HG03139 (cell line): ENCODE measurements at regions not wholly inside any gene's neighbourhood (a gene's known extent, or its start where the extent isn't known, plus 50 kb on each side); places are given as distances from the start of the nearest gene placed in this dataset.
"Not testable (repeated sequence)": the region's sequence is repeated elsewhere in the genome, so short reads cannot be mapped to it uniquely, and the experiment has no call there.

Experiments used
- ATAC-seq: cut with Tn5 transposase; IDR thresholded peaks from one replicate; pipeline ENCODE4 v1.9.1; 2021; ENCODE audit not compliant: unreplicated experiment

GRCh38 chr9:66601472-66601871 lies 299.1 kb upstream of the ZNF658 start:
- not testable (repeated sequence) for ATAC-seq

GRCh38 chr9:66631521-66632046 lies 268.9 kb upstream of the ZNF658 start:
- not testable (repeated sequence) for ATAC-seq

GRCh38 chr9:66647675-66648074 lies 252.8 kb upstream of the ZNF658 start:
- not testable (repeated sequence) for ATAC-seq

GRCh38 chr9:66690242-66690641 lies 210.3 kb upstream of the ZNF658 start:
- not testable (repeated sequence) for ATAC-seq

- ATAC-seq, result peak; percentile 73
These were observed 204.8 kb upstream of the ZNF658 start for GRCh38 chr9:66695561-66696240.

GRCh38 chr9:66697343-66698065 lies 203.0 kb upstream of the ZNF658 start:
- not testable (repeated sequence) for ATAC-seq

- not testable (repeated sequence) for ATAC-seq
These were observed 202.5 kb upstream of the ZNF658 start for GRCh38 chr9:66698066-66698455.

GRCh38 chr9:66701411-66702377 lies 198.8 kb upstream of the ZNF658 start:
- ATAC-seq, result not testable (repeated sequence)

GRCh38 chr9:66711553-66711952 lies 189.0 kb upstream of the ZNF658 start:
- not testable (repeated sequence) for ATAC-seq

- peak; percentile 68 for ATAC-seq
These were observed 187.7 kb upstream of the ZNF658 start for GRCh38 chr9:66712870-66713269.

GRCh38 chr9:66713552-66713951 lies 187.0 kb upstream of the ZNF658 start:
- not testable (repeated sequence) for ATAC-seq

- not testable (repeated sequence) for ATAC-seq
These were observed 179.7 kb upstream of the ZNF658 start for GRCh38 chr9:66720845-66721244.

- not testable (repeated sequence) for ATAC-seq
These were observed 173.0 kb upstream of the ZNF658 start for GRCh38 chr9:66727540-66727939.

GRCh38 chr9:66736686-66737085 lies 163.8 kb upstream of the ZNF658 start:
- not testable (repeated sequence) for ATAC-seq

GRCh38 chr9:66738418-66738817 lies 162.1 kb upstream of the ZNF658 start:
- ATAC-seq, result not testable (repeated sequence)

- ATAC-seq, result not testable (repeated sequence)
These were observed 160.4 kb upstream of the ZNF658 start for GRCh38 chr9:66740136-66740535.

- ATAC-seq, result not testable (repeated sequence)
These were observed 154.7 kb upstream of the ZNF658 start for GRCh38 chr9:66745846-66746245.

GRCh38 chr9:66752324-66752923 lies 148.1 kb upstream of the ZNF658 start:
- not testable (repeated sequence) for ATAC-seq

GRCh38 chr9:66759825-66760492 lies 140.6 kb upstream of the ZNF658 start:
- ATAC-seq, result not testable (repeated sequence)
